ENCODE measurements at regions not wholly inside any gene's neighbourhood (a gene's known extent, or its start where the extent isn't known, plus 50 kb on each side); places are given as distances from the start of the nearest gene placed in this dataset.

GRCh38 chr2:134083548-134083947 lies 170.3 kb upstream of the MGAT5 start:
- TF ChIP-seq EZH2phosphoT487 (IDR thresholded peaks at IDR 0.05; ENCODE audit: low read depth) (no peak), CTCF (IDR thresholded peaks at IDR 0.05; ENCODE audit: low read depth, low read length) (no peak)

Data from OCI-LY3 (cell line).